ENCODE measurements at regions not wholly inside any gene's neighbourhood (a gene's known extent, or its start where the extent isn't known, plus 50 kb on each side); places are given as distances from the start of the nearest gene placed in this dataset.

GRCh38 chr2:173761603-173762119 lies 203.5 kb downstream of the SP3 start:
- no peak for FAIRE-seq
- no peak for DNase-seq (ENCODE audit: low spot score)

GRCh38 chr2:173762221-173762620 lies 203.0 kb downstream of the SP3 start:
- FAIRE-seq (no peak), DNase-seq (ENCODE audit: low spot score) (no peak)

- FAIRE-seq: no peak
Observed at GRCh38 chr2:173762864-173763263, 202.3 kb downstream of the SP3 start.

GRCh38 chr2:173763641-173764040 lies 201.5 kb downstream of the SP3 start:
- no peak for DNase-seq (ENCODE audit: low spot score)
- no peak for FAIRE-seq

More at GRCh38 chr2:173762864-173763263, 202.3 kb downstream of the SP3 start:
- no peak for DNase-seq (ENCODE audit: low spot score)

GRCh38 chr2:173764094-173764493 lies 201.1 kb downstream of the SP3 start:
- FAIRE-seq: no peak
- no peak for DNase-seq (ENCODE audit: low spot score)

- DNase-seq (ENCODE audit: low spot score) (no peak), FAIRE-seq (no peak)
Observed at GRCh38 chr2:173766537-173767289, 198.5 kb downstream of the SP3 start.

- no peak for FAIRE-seq
- no peak for DNase-seq (ENCODE audit: low spot score)
Observed at GRCh38 chr2:173770947-173771678, 194.1 kb downstream of the SP3 start.

- no peak for DNase-seq (ENCODE audit: low spot score)
- no peak for FAIRE-seq
Observed at GRCh38 chr2:173772205-173772604, 193.0 kb downstream of the SP3 start.

- DNase-seq (ENCODE audit: low spot score): no peak
- no peak for FAIRE-seq
Observed at GRCh38 chr2:173773076-173773475, 192.1 kb downstream of the SP3 start.

GRCh38 chr2:173775440-173775839 lies 189.7 kb downstream of the SP3 start:
- no peak for FAIRE-seq
- no peak for DNase-seq (ENCODE audit: low spot score)

GRCh38 chr2:173782681-173783080 lies 182.5 kb downstream of the SP3 start:
- no peak for FAIRE-seq
- no peak for DNase-seq (ENCODE audit: low spot score)

- FAIRE-seq (no peak), DNase-seq (ENCODE audit: low spot score) (no peak)
Observed at GRCh38 chr2:173783382-173783781, 181.8 kb downstream of the SP3 start.

GRCh38 chr2:173785813-173786212 lies 179.4 kb downstream of the SP3 start:
- no peak for DNase-seq (ENCODE audit: low spot score)

GRCh38 chr2:173791502-173791901 lies 173.7 kb downstream of the SP3 start:
- FAIRE-seq: no peak
- no peak for DNase-seq (ENCODE audit: low spot score)

More at GRCh38 chr2:173785813-173786212, 179.4 kb downstream of the SP3 start:
- FAIRE-seq: no peak

- no peak for FAIRE-seq
Observed at GRCh38 chr2:173792166-173792565, 173.0 kb downstream of the SP3 start.

GRCh38 chr2:173792741-173793140 lies 172.4 kb downstream of the SP3 start:
- DNase-seq (ENCODE audit: low spot score) (no peak), FAIRE-seq (no peak)

More at GRCh38 chr2:173792166-173792565, 173.0 kb downstream of the SP3 start:
- no peak for DNase-seq (ENCODE audit: low spot score)

GRCh38 chr2:173793709-173794565 lies 171.2 kb downstream of the SP3 start:
- DNase-seq (ENCODE audit: low spot score) (no peak), FAIRE-seq (no peak)

- DNase-seq (ENCODE audit: low spot score) (no peak), FAIRE-seq (no peak)
Observed at GRCh38 chr2:173797586-173798263, 167.4 kb downstream of the SP3 start.

- no peak for DNase-seq (ENCODE audit: low spot score)
- FAIRE-seq: no peak
Observed at GRCh38 chr2:173802518-173802917, 162.7 kb downstream of the SP3 start.

GRCh38 chr2:173803449-173803848 lies 161.7 kb downstream of the SP3 start:
- FAIRE-seq: no peak
- no peak for DNase-seq (ENCODE audit: low spot score)

- DNase-seq (ENCODE audit: low spot score) (no peak), FAIRE-seq (no peak)
Observed at GRCh38 chr2:173806761-173807160, 158.4 kb downstream of the SP3 start.
